GM23338 (cell line): ENCODE measurements at regions not wholly inside any gene's neighbourhood (a gene's known extent, or its start where the extent isn't known, plus 50 kb on each side); places are given as distances from the start of the nearest gene placed in this dataset.

Experiments used
- ATAC-seq: fragments of 200-7000 bp; cut with Tn5 transposase; 3 replicates; pipeline ENCODE4 v1.9.1; 2020
- DNase-seq: peaks from one replicate; pipeline ENCODE4 v3.0.0-alpha.2; 2015; ENCODE audit warnings: low spot score
- H2AFZ ChIP-seq: fragments of 200-600 bp; sonication (generic); 2 replicates; pipeline ENCODE4 v1.8.0; 2016; ENCODE audit warnings: antibody characterized with exemption, mild to moderate bottlenecking, moderate library complexity
- H3F3A ChIP-seq: fragments of 200-600 bp; sonication (generic); replicated peaks from 2 replicates; pipeline ENCODE4 v1.8.0; 2017; ENCODE audit warnings: antibody characterized with exemption, mixed run types, low read depth
- H3K27ac ChIP-seq: fragments of 200-600 bp; sonication (generic); 2 replicates; pipeline ENCODE4 v1.6.1; 2016; ENCODE audit warnings: low read depth
- H3K27me3 ChIP-seq: fragments of 200-600 bp; sonication (generic); 2 replicates; pipeline ENCODE4 v1.8.0; 2016; ENCODE audit warnings: mild to moderate bottlenecking, mixed run types, moderate library complexity; ENCODE audit not compliant: insufficient read depth
- H3K36me3 ChIP-seq: fragments of 200-600 bp; sonication (generic); 2 replicates; pipeline ENCODE4 v1.8.0; 2016; ENCODE audit warnings: mild to moderate bottlenecking; ENCODE audit not compliant: insufficient read depth
- H3K4me1 ChIP-seq: fragments of 200-600 bp; sonication (generic); 2 replicates; pipeline ENCODE4 v1.8.0; 2016; ENCODE audit warnings: mild to moderate bottlenecking, moderate library complexity; ENCODE audit not compliant: insufficient read depth
- H3K4me2 ChIP-seq: fragments of 200-600 bp; sonication (generic); 2 replicates; pipeline ENCODE4 v1.7.1; 2017; ENCODE audit warnings: mixed run types
- H3K4me3 ChIP-seq: fragments of 200-600 bp; sonication (generic); 2 replicates; pipeline ENCODE4 v1.6.1; 2016; ENCODE audit warnings: mixed run types
- H3K79me2 ChIP-seq: fragments of 200-600 bp; sonication (generic); replicated peaks from 2 replicates; pipeline ENCODE4 v1.8.0; 2017; ENCODE audit warnings: mild to moderate bottlenecking; ENCODE audit not compliant: insufficient read depth
- H3K9me2 ChIP-seq: fragments of 200-600 bp; sonication (generic); 2 replicates; pipeline ENCODE4 v1.8.0; 2017; ENCODE audit not compliant: insufficient read depth
- H4K20me1 ChIP-seq: fragments of 200-600 bp; sonication (generic); replicated peaks from 2 replicates; pipeline ENCODE4 v1.8.0; 2017; ENCODE audit warnings: mild to moderate bottlenecking; ENCODE audit not compliant: insufficient read depth
- H3K27ac Mint-ChIP-seq: 2 replicates; pipeline ENCODE4 v1.8.0; 2020; ENCODE audit warnings: inconsistent platforms, mild to moderate bottlenecking, moderate library complexity, mixed read lengths
- H3K27me3 Mint-ChIP-seq: 3 replicates; pipeline ENCODE4 v1.8.0; 2022; ENCODE audit warnings: low read depth, mild to moderate bottlenecking, moderate library complexity, mixed read lengths, inconsistent platforms; ENCODE audit not compliant: insufficient read depth, poor library complexity
- H3K36me3 Mint-ChIP-seq: 3 replicates; pipeline ENCODE4 v1.8.0; 2021; ENCODE audit warnings: low read depth, mild to moderate bottlenecking, inconsistent platforms, moderate library complexity, mixed read lengths
- H3K4me1 Mint-ChIP-seq: 3 replicates; pipeline ENCODE4 v1.8.0; 2020; ENCODE audit warnings: mild to moderate bottlenecking, inconsistent platforms, mixed read lengths
- H3K4me3 Mint-ChIP-seq: 3 replicates; pipeline ENCODE4 v1.8.0; 2021; ENCODE audit warnings: moderate library complexity, mild to moderate bottlenecking, inconsistent platforms, mixed read lengths
- H3K9me3 Mint-ChIP-seq: 3 replicates; pipeline ENCODE4 v1.8.0; 2020; ENCODE audit warnings: moderate library complexity, mild to moderate bottlenecking, inconsistent platforms, mixed read lengths
- CREB1 ChIP-seq: fragments of 250-450 bp; sonication (Bioruptor Pico); IDR thresholded peaks from 2 replicates; pipeline ENCODE4 v1.5.0; 2020; ENCODE audit warnings: low read depth, mild to moderate bottlenecking, moderate library complexity
- EZH2 ChIP-seq: fragments of 200-600 bp; sonication (generic); IDR thresholded peaks from one replicate; pipeline ENCODE4 v1.8.0; 2017; ENCODE audit warnings: antibody characterized with exemption, mild to moderate bottlenecking, low read depth; ENCODE audit not compliant: unreplicated experiment
- EZH2phosphoT487 ChIP-seq: fragments of 200-600 bp; sonication (generic); IDR thresholded peaks from one replicate; pipeline ENCODE4 v1.8.1; 2018; ENCODE audit warnings: antibody characterized with exemption; ENCODE audit not compliant: unreplicated experiment
- JUNB ChIP-seq: IDR thresholded peaks from one replicate; pipeline ENCODE4 v1.6.1; 2016; ENCODE audit warnings: antibody characterized with exemption; ENCODE audit not compliant: unreplicated experiment
- NANOG ChIP-seq: IDR thresholded peaks from 2 replicates; pipeline ENCODE4 v1.6.1; 2016; ENCODE audit warnings: antibody characterized with exemption, borderline replicate concordance
- POLR2AphosphoS5 ChIP-seq: IDR thresholded peaks from 2 replicates; pipeline ENCODE4 v1.6.1; 2016; ENCODE audit warnings: antibody characterized with exemption, low read depth
- STAT1 ChIP-seq: IDR thresholded peaks from one replicate; pipeline ENCODE4 v1.6.1; 2016; ENCODE audit warnings: antibody characterized with exemption; ENCODE audit not compliant: unreplicated experiment
- ZNF114 ChIP-seq: fragments of 250-450 bp; sonication (Bioruptor Pico); IDR thresholded peaks from 2 replicates; pipeline ENCODE4 v1.5.0; 2020; ENCODE audit warnings: mild to moderate bottlenecking, moderate library complexity
- ZNF331 ChIP-seq: fragments of 250-450 bp; sonication (Bioruptor Pico); IDR thresholded peaks from 2 replicates; pipeline ENCODE4 v1.5.0; 2020; ENCODE audit warnings: low read depth, mild to moderate bottlenecking, moderate library complexity
- TF ChIP-seq, protein P1 (sequence below): IDR thresholded peaks from 2 replicates; pipeline ENCODE4 v1.6.1; 2016; ENCODE audit warnings: antibody characterized with exemption
- TF ChIP-seq, protein P2 (sequence below): fragments of 250-450 bp; sonication (Bioruptor Pico); IDR thresholded peaks from 2 replicates; pipeline ENCODE4 v1.5.0; 2020; ENCODE audit warnings: mild to moderate bottlenecking, moderate library complexity

DNA sequence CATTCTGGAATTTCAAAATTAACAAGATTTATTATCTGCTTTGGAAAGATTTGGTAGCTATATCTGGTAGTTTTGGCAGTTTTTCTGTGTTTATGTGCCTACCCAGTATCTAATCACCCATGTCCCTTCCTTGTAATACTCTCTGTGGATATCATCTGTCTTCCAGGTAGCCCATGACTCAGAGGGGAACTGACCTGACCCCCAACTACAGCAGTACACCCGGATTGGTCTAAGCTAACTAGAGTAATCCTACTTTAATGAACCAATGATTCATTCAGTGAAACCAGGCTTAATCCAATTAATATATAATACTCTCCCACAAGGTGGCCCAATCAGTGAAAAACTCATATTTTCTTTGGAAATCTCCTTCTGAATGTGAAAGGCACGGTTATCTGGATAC lies 295.3 kb upstream of the SULF2 start:
- Histone ChIP-seq H3K27me3 (no peaks in the 10 kb centered on the region), H2AFZ (no peak overlapping the region), H3K27ac (no peak overlapping the region), H3K79me2 (no peaks in the 10 kb centered on the region), H3K4me1 (no peaks in the 10 kb centered on the region), H3F3A (no peaks in the 10 kb centered on the region), H3K4me2 (no peak overlapping the region), H4K20me1 (no peaks in the 10 kb centered on the region), H3K36me3 (no peaks in the 10 kb centered on the region), H3K9me2 (no peaks in the 10 kb centered on the region), H3K4me3 (no peak overlapping the region)
- Mint-ChIP-seq H3K9me3 (peaks cover 35% of the 10 kb centered on the region), H3K36me3 (peaks cover 18% of the 10 kb centered on the region), H3K27me3 (peaks cover 2% of the 10 kb centered on the region), H3K27ac (no peak overlapping the region), H3K4me1 (no peaks in the 10 kb centered on the region), H3K4me3 (no peak overlapping the region)
- DNase-seq, result no peak
- TF ChIP-seq, protein P1, sequence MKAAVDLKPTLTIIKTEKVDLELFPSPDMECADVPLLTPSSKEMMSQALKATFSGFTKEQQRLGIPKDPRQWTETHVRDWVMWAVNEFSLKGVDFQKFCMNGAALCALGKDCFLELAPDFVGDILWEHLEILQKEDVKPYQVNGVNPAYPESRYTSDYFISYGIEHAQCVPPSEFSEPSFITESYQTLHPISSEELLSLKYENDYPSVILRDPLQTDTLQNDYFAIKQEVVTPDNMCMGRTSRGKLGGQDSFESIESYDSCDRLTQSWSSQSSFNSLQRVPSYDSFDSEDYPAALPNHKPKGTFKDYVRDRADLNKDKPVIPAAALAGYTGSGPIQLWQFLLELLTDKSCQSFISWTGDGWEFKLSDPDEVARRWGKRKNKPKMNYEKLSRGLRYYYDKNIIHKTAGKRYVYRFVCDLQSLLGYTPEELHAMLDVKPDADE, result no peak
- TF ChIP-seq POLR2AphosphoS5 (no peak), CREB1 (CRISPR knock-in tag) (no peak), NANOG (no peak), EZH2 (no peak), ZNF331 (CRISPR knock-in tag) (no peak), ZNF114 (no peak), STAT1 (no peak), JUNB (no peak), EZH2phosphoT487 (no peak)
- TF ChIP-seq, protein P2, sequence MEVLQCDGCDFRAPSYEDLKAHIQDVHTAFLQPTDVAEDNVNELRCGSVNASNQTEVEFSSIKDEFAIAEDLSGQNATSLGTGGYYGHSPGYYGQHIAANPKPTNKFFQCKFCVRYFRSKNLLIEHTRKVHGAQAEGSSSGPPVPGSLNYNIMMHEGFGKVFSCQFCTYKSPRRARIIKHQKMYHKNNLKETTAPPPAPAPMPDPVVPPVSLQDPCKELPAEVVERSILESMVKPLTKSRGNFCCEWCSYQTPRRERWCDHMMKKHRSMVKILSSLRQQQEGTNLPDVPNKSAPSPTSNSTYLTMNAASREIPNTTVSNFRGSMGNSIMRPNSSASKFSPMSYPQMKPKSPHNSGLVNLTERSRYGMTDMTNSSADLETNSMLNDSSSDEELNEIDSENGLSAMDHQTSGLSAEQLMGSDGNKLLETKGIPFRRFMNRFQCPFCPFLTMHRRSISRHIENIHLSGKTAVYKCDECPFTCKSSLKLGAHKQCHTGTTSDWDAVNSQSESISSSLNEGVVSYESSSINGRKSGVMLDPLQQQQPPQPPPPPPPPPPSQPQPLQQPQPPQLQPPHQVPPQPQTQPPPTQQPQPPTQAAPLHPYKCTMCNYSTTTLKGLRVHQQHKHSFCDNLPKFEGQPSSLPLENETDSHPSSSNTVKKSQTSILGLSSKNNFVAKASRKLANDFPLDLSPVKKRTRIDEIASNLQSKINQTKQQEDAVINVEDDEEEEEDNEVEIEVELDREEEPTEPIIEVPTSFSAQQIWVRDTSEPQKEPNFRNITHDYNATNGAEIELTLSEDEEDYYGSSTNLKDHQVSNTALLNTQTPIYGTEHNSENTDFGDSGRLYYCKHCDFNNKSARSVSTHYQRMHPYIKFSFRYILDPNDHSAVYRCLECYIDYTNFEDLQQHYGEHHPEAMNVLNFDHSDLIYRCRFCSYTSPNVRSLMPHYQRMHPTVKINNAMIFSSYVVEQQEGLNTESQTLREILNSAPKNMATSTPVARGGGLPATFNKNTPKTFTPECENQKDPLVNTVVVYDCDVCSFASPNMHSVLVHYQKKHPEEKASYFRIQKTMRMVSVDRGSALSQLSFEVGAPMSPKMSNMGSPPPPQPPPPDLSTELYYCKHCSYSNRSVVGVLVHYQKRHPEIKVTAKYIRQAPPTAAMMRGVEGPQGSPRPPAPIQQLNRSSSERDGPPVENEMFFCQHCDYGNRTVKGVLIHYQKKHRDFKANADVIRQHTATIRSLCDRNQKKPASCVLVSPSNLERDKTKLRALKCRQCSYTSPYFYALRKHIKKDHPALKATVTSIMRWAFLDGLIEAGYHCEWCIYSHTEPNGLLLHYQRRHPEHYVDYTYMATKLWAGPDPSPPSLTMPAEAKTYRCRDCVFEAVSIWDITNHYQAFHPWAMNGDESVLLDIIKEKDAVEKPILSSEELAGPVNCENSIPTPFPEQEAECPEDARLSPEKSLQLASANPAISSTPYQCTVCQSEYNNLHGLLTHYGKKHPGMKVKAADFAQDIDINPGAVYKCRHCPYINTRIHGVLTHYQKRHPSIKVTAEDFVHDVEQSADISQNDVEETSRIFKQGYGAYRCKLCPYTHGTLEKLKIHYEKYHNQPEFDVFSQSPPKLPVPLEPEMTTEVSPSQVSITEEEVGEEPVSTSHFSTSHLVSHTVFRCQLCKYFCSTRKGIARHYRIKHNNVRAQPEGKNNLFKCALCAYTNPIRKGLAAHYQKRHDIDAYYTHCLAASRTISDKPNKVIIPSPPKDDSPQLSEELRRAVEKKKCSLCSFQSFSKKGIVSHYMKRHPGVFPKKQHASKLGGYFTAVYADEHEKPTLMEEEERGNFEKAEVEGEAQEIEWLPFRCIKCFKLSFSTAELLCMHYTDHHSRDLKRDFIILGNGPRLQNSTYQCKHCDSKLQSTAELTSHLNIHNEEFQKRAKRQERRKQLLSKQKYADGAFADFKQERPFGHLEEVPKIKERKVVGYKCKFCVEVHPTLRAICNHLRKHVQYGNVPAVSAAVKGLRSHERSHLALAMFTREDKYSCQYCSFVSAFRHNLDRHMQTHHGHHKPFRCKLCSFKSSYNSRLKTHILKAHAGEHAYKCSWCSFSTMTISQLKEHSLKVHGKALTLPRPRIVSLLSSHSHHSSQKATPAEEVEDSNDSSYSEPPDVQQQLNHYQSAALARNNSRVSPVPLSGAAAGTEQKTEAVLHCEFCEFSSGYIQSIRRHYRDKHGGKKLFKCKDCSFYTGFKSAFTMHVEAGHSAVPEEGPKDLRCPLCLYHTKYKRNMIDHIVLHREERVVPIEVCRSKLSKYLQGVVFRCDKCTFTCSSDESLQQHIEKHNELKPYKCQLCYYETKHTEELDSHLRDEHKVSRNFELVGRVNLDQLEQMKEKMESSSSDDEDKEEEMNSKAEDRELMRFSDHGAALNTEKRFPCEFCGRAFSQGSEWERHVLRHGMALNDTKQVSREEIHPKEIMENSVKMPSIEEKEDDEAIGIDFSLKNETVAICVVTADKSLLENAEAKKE (CRISPR knock-in tag), result no peak
- no peak for ATAC-seq
